HepG2 (cell line): ENCODE measurements at regions not wholly inside any gene's neighbourhood (a gene's known extent, or its start where the extent isn't known, plus 50 kb on each side); places are given as distances from the start of the nearest gene placed in this dataset.

Source experiments
- small RNA-seq, 3 experiments: library from RNA; depleted of rRNA; stranded (forward); fragments of <200 nt; gene quantifications; one replicate each; pipeline ENCODE3, GENCODE V24; 2012; ENCODE audit warnings: low read depth in 2 of 3, low replicate concordance in 1 of 3; ENCODE audit not compliant: insufficient read length in 3 of 3, insufficient read depth in 2 of 3

Small RNA genes lying in the stretch of these regions (small RNA-seq; reads per million reads assigned to genes)
- 0 reads per million in 3 experiments for gene DYNLL1P7
